Stimulated activated effector memory CD8-positive, alpha-beta T cell treated with anti-CD3 and anti-CD28 coated beads, Interleukin-12 subunit alpha, Interleukin-12 subunit beta, amount 100 ng/mL, for 72 hours (primary cell): ENCODE measurements at regions not wholly inside any gene's neighbourhood (a gene's known extent, or its start where the extent isn't known, plus 50 kb on each side); places are given as distances from the start of the nearest gene placed in this dataset.

Experiments
- ATAC-seq: fragments of 150-1000 bp; cut with Tn5 transposase; 2 replicates; pipeline ENCODE4 v1.10.0; 2021
- DNase-seq, 2 donors: peaks; one replicate each; pipeline ENCODE4 v3.0.0; 2021 to 2022; ENCODE audit warnings: low spot score in 2 of 2
- H3K27ac Mint-ChIP-seq: one replicate; pipeline ENCODE4 v1.8.0; 2022; ENCODE audit warnings: mild to moderate bottlenecking, mixed read lengths
- H3K36me3 Mint-ChIP-seq: one replicate; pipeline ENCODE4 v1.8.0; 2022; ENCODE audit warnings: mild to moderate bottlenecking, mixed read lengths
- H3K4me1 Mint-ChIP-seq: one replicate; pipeline ENCODE4 v1.8.0; 2022; ENCODE audit warnings: mixed read lengths
- H3K4me3 Mint-ChIP-seq: one replicate; pipeline ENCODE4 v1.8.0; 2022; ENCODE audit warnings: mild to moderate bottlenecking, mixed read lengths
- H3K9me3 Mint-ChIP-seq: one replicate; pipeline ENCODE4 v1.8.0; 2022; ENCODE audit warnings: mixed read lengths

- ATAC-seq: no peak
- no peaks in the 10 kb centered on the region for H3K4me1 Mint-ChIP-seq
- DNase-seq: no peak
- no peak overlapping the region for H3K4me3 Mint-ChIP-seq
- H3K9me3 Mint-ChIP-seq: peaks cover 3% of the 10 kb centered on the region
- H3K27ac Mint-ChIP-seq: no peak overlapping the region
- no peaks in the 10 kb centered on the region for H3K36me3 Mint-ChIP-seq
Measured at GRCh38 chr10:59513558-59513957, 151.2 kb upstream of the FAM13C start.

DNA sequence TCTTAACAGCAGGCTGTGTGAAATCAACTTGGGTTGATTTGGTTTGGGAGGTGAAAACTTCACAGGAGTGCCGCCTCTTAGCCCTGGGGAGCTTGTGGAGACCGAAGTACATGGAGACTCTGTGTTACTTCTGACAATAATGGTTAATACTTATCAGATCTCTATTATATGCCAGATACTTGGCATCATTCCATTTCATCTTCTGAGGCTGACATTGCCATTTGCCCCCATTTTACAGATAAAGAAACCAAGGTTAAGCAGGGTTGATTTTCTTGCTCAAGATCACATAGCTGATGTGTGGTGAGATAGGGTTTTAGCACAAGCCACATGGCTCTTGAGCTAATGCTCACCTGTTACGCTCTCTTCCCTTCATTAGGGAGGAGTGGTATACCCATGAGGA, 150.6 kb upstream of the FAM13C start:
- Mint-ChIP-seq H3K27ac (no peak overlapping the region), H3K4me3 (no peak overlapping the region), H3K4me1 (no peaks in the 10 kb centered on the region), H3K36me3 (no peaks in the 10 kb centered on the region), H3K9me3 (peaks cover 3% of the 10 kb centered on the region)
- DNase-seq (no peak), ATAC-seq (no peak)

DNA sequence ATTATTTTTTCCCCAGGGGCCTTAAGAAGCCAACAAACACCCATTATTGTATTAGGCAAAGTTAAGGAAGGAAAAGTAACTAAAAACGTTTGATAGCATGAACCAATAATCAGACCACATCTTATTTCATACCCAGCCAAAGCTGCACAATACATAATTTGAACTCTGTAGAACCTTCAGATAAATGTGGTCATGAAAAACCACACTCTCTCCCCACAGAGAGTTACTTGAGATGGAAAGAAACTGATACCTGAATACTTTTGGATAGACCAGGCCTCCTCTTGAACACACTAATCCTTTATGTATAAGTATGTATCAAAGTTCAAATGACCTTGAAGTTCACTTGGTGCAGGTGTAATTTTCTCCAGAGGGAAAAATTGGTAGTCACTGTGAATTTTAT, 146.6 kb upstream of the FAM13C start:
- H3K36me3 Mint-ChIP-seq: no peaks in the 10 kb centered on the region
- H3K9me3 Mint-ChIP-seq: peaks cover 3% of the 10 kb centered on the region
- no peaks in the 10 kb centered on the region for H3K4me1 Mint-ChIP-seq
- no peak for DNase-seq
- H3K4me3 Mint-ChIP-seq: no peak overlapping the region
- no peak overlapping the region for H3K27ac Mint-ChIP-seq
- ATAC-seq: no peak

- DNase-seq (no peak), ATAC-seq (no peak)
- Mint-ChIP-seq H3K4me3 (no peak overlapping the region), H3K9me3 (peaks cover 3% of the 10 kb centered on the region), H3K27ac (no peak overlapping the region), H3K4me1 (no peaks in the 10 kb centered on the region), H3K36me3 (no peaks in the 10 kb centered on the region)
Measured at GRCh38 chr10:59508296-59508695, 145.9 kb upstream of the FAM13C start.

DNA sequence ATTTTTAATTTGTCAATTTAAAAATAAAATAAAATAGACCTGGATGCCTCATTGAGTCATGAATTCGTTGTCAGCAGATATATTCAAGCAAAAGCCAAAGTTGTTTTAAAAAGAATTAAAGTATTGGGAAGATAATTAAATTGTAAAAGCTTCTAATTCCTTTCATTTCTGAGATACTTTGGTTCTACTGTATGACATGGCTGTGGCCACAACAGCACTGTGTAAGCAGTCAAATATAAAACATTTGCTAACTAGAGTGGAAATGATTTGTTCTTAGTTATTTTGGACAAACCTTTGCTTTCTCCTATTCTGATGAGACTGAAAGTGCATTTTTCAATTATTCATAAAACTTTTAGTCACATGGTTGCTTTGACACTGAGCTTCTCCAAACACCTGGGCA, 143.6 kb upstream of the FAM13C start:
- Mint-ChIP-seq H3K27ac (no peak overlapping the region), H3K9me3 (no peaks in the 10 kb centered on the region), H3K4me3 (no peak overlapping the region), H3K4me1 (no peaks in the 10 kb centered on the region), H3K36me3 (no peaks in the 10 kb centered on the region)
- ATAC-seq (no peak), DNase-seq (no peak)

- no peak for ATAC-seq
- no peak for DNase-seq
- Mint-ChIP-seq H3K4me1 (no peaks in the 10 kb centered on the region), H3K4me3 (no peak overlapping the region), H3K27ac (no peak overlapping the region), H3K9me3 (peaks cover 8% of the 10 kb centered on the region), H3K36me3 (no peaks in the 10 kb centered on the region)
Measured at GRCh38 chr10:59499460-59499859, 137.1 kb upstream of the FAM13C start.

- DNase-seq (no peak), ATAC-seq (peak; percentile 26)
- Mint-ChIP-seq H3K4me3 (no peak overlapping the region), H3K27ac (no peak overlapping the region), H3K4me1 (no peaks in the 10 kb centered on the region), H3K36me3 (no peaks in the 10 kb centered on the region), H3K9me3 (peaks cover 16% of the 10 kb centered on the region)
Measured at GRCh38 chr10:59493017-59493416, 130.7 kb upstream of the FAM13C start.

- Mint-ChIP-seq H3K4me3 (no peak overlapping the region), H3K27ac (no peak overlapping the region), H3K4me1 (no peaks in the 10 kb centered on the region), H3K36me3 (no peaks in the 10 kb centered on the region), H3K9me3 (peaks cover 3% of the 10 kb centered on the region)
- no peak for ATAC-seq
- DNase-seq: no peak
Measured at GRCh38 chr10:59479426-59479825, 117.1 kb upstream of the FAM13C start.

DNA sequence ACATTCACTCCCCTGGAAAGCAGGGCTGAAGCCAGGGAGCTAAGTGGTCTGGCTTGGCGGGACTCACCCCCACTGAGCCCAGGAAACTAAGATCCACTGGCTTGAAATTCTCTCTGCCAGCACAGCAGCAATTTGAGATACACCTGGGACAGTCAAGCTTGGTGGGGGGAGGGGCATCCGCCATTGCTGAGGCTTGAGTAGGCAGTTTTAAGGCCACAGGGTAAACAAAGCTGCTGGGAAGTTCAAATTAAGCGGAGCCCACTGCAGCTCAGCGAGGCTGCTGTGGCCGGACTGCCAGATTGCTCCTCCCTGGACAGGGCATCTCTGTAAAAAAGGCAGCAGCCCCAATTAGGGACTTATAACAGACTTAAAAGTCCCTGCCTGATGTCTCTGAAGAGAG, 108.2 kb upstream of the FAM13C start:
- no peaks in the 10 kb centered on the region for H3K4me1 Mint-ChIP-seq
- H3K9me3 Mint-ChIP-seq: peaks cover 12% of the 10 kb centered on the region
- H3K36me3 Mint-ChIP-seq: no peaks in the 10 kb centered on the region

DNA sequence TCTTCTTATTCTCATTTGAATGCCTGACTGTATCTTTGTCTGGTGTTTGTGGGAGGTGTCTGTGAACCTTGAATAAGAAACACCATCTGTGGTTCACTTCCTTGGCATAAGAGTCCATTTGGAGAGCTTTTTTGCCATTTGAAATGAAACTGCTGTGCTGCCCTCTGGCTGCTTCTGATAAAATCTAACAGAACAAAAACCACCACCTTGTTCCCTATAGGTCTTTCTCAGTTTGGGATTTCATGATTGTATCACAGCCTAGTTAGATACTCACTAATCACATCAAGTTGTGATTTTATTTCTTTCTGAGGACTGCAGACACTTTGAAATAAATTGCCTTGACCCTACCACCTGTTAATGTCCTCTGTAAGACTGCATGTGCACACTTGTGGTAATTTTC, 102.7 kb upstream of the FAM13C start:
- DNase-seq: no peak
- Mint-ChIP-seq H3K4me1 (no peaks in the 10 kb centered on the region), H3K9me3 (peaks cover 6% of the 10 kb centered on the region), H3K4me3 (no peak overlapping the region), H3K36me3 (no peaks in the 10 kb centered on the region), H3K27ac (no peak overlapping the region)
- no peak for ATAC-seq

More for the DNA sequence above, 108.2 kb upstream of the FAM13C start:
- no peak for DNase-seq
- Mint-ChIP-seq H3K27ac (no peak overlapping the region), H3K4me3 (no peak overlapping the region)
- ATAC-seq: no peak

- H3K27ac Mint-ChIP-seq: no peak overlapping the region
- H3K4me3 Mint-ChIP-seq: no peak overlapping the region
- DNase-seq: no peak
- no peaks in the 10 kb centered on the region for H3K4me1 Mint-ChIP-seq
- H3K36me3 Mint-ChIP-seq: no peaks in the 10 kb centered on the region
- no peak for ATAC-seq
- peaks cover 6% of the 10 kb centered on the region for H3K9me3 Mint-ChIP-seq
Measured at GRCh38 chr10:59464483-59464882, 102.1 kb upstream of the FAM13C start.

DNA sequence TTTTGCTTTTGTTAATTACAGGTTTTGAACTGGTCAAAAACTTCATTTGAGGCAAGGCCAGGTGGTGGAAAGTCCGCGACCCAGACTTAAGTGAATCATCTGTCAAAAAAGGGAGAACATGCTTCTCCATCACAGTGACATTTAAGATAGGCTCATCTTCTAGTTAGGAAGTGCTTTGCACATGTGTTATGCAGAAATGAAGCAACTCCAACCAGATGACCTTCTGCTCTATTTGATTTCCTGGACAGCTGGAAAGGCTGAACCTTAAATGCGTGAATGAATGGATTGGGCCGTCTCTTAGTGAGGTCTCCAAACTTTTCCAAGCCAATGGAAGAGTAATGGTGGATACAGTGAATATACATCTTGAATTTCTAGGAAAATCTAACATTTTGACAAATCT, 101.6 kb upstream of the FAM13C start:
- no peak overlapping the region for H3K27ac Mint-ChIP-seq
- no peak for ATAC-seq
- H3K4me1 Mint-ChIP-seq: no peaks in the 10 kb centered on the region
- peaks cover 6% of the 10 kb centered on the region for H3K9me3 Mint-ChIP-seq
- DNase-seq: no peak
- no peak overlapping the region for H3K4me3 Mint-ChIP-seq
- H3K36me3 Mint-ChIP-seq: no peaks in the 10 kb centered on the region

- Mint-ChIP-seq H3K27ac (no peak overlapping the region), H3K4me1 (no peaks in the 10 kb centered on the region), H3K9me3 (peaks cover 6% of the 10 kb centered on the region), H3K4me3 (no peak overlapping the region), H3K36me3 (no peaks in the 10 kb centered on the region)
- no peak for DNase-seq
- ATAC-seq: no peak
Measured at GRCh38 chr10:59460601-59461000, 98.3 kb upstream of the FAM13C start.

DNA sequence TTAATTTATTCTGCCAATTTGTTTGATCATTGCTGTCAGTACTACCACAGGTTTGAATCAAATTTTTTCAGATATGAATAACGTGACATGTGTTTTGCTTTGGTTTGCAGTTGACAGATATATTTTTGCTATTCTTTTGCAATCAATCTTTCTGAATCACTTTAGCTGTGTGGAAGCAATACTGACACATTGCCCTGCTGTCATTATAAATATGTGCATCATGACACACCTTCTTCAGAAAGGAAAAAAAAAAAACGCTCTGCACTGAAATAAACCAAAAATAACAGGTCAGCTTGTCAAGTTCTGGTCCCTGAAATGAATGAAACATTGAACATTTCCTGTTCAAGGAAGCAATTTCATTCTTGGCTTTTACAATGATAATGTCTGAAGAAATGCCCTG, 93.8 kb upstream of the FAM13C start:
- ATAC-seq: no peak

GRCh38 chr10:59454171-59454919, 92.0 kb upstream of the FAM13C start:
- no peaks in the 10 kb centered on the region for H3K4me1 Mint-ChIP-seq
- no peak overlapping the region for H3K4me3 Mint-ChIP-seq
- no peak for ATAC-seq
- DNase-seq: no peak
- H3K27ac Mint-ChIP-seq: no peak overlapping the region
- peaks cover 3% of the 10 kb centered on the region for H3K9me3 Mint-ChIP-seq
- H3K36me3 Mint-ChIP-seq: no peaks in the 10 kb centered on the region

More for the DNA sequence above, 93.8 kb upstream of the FAM13C start:
- Mint-ChIP-seq H3K27ac (no peak overlapping the region), H3K36me3 (no peaks in the 10 kb centered on the region), H3K4me1 (no peaks in the 10 kb centered on the region), H3K4me3 (no peak overlapping the region), H3K9me3 (no peaks in the 10 kb centered on the region)
- no peak for DNase-seq

GRCh38 chr10:59448616-59449015, 86.3 kb upstream of the FAM13C start:
- peaks cover 3% of the 10 kb centered on the region for H3K9me3 Mint-ChIP-seq
- no peaks in the 10 kb centered on the region for H3K36me3 Mint-ChIP-seq
- no peak for DNase-seq
- no peak overlapping the region for H3K4me3 Mint-ChIP-seq
- ATAC-seq: no peak
- H3K27ac Mint-ChIP-seq: no peak overlapping the region
- H3K4me1 Mint-ChIP-seq: no peaks in the 10 kb centered on the region

DNA sequence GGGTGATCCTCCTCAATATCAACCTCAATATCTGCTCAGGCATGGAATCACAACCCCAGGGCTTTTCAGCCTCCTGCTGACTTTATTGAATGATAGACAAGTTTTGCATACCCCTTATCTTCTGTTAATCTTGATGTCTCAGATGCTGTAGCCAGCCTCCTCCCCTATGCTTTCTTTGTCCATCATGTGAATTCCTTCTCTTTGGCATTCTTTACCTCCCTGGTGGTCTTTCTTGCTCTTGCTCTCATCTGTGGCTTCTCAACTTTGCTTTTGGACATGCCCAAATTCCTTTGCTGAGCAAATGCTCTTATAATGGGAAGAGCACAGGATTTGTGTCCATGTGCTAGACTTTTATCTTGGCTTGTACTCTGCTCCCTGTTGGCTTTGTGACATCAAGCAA, 73.4 kb upstream of the FAM13C start:
- H3K9me3 Mint-ChIP-seq: peaks cover 14% of the 10 kb centered on the region
- DNase-seq: no peak

More for the DNA sequence above, 73.4 kb upstream of the FAM13C start:
- ATAC-seq: no peak
- H3K36me3 Mint-ChIP-seq: no peaks in the 10 kb centered on the region
- H3K27ac Mint-ChIP-seq: no peak overlapping the region
- no peaks in the 10 kb centered on the region for H3K4me1 Mint-ChIP-seq
- H3K4me3 Mint-ChIP-seq: no peak overlapping the region
